ENCODE measurements at regions not wholly inside any gene's neighbourhood (a gene's known extent, or its start where the extent isn't known, plus 50 kb on each side); places are given as distances from the start of the nearest gene placed in this dataset.

DNA sequence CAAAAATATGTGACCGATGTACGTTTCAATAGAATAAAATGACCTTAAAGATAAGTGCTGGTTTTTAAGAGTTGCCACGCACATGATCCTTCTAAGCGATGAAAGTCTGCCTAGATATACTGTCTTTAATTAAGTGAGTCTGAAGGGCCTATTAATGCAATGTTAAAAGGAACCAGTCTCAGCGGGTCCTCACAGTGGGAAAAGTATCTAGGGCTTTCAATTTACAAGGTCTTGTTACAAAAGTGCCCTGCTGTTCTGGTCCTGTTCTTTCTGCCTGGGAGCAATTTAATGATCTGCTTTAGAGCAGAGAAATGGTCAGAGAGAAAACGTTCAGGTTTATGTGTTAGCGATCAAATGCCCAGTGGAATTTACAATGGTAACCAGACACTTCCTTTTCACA is 864.0 kb downstream of the KCNJ2 start:
- ChIA-PET CTCF (no interaction called here), POLR2A (ENCODE audit: unreplicated experiment) (no interaction called here)
- Histone ChIP-seq H2BK15ac (ENCODE audit: low read depth, low read length) (no peak overlapping the region), H3K27me3 (ENCODE audit: control insufficient read depth, insufficient read depth, low read length) (no peaks in the 10 kb centered on the region), H4K8ac (ENCODE audit: low read depth in 2 of 2, low read length in 2 of 2) (no peak overlapping the region), H4K5ac (ENCODE audit: low read depth, low read length) (no peak overlapping the region), H3K4ac (ENCODE audit: low read depth, low read length) (no peak overlapping the region), H2BK20ac (ENCODE audit: low read depth, low read length) (no peak overlapping the region), H3K27ac (ENCODE audit: insufficient read depth, low read length) (no peak overlapping the region), H3K9me3 (ENCODE audit: control insufficient read depth, insufficient read depth, low read length) (no peaks in the 10 kb centered on the region), H3K14ac (replicated peaks; ENCODE audit: low read depth, low read length) (no peak overlapping the region), H2BK120ac (ENCODE audit: low read depth, low read length) (no peak overlapping the region), H3K79me1 (ENCODE audit: low read depth in 1 of 2, low read length in 2 of 2) (no peaks in the 10 kb centered on the region), H3K36me3 (ENCODE audit: control insufficient read depth, insufficient read depth, low read length) (no peaks in the 10 kb centered on the region), H2BK5ac (ENCODE audit: low read depth, low read length, poor library complexity, severe bottlenecking) (no peak overlapping the region), H4K91ac (ENCODE audit: insufficient read depth, low read depth, low read length) (no peak overlapping the region), H3K18ac (ENCODE audit: low read depth, low read length) (no peak overlapping the region), H3K4me2 (ENCODE audit: low read depth, low read length) (no peak overlapping the region), H4K20me1 (ENCODE audit: insufficient read depth, low read length) (no peaks in the 10 kb centered on the region), H3K4me1 (ENCODE audit: control insufficient read depth, insufficient read depth, low read length) (no peaks in the 10 kb centered on the region), H3K9me1 (ENCODE audit: insufficient read depth, low read length) (no peaks in the 10 kb centered on the region), H3K4me3 (ENCODE audit: insufficient read depth, low read depth, low read length) (no peak overlapping the region), H3K23ac (ENCODE audit: low read depth, low read length) (no peak overlapping the region), H2AFZ (replicated peaks; ENCODE audit: low read length, poor library complexity) (no peak overlapping the region), H2AK9ac (replicated peaks; ENCODE audit: low read depth, low read length, poor library complexity) (no peak overlapping the region), H3K9ac (ENCODE audit: low read depth, low read length) (no peak overlapping the region), H2AK5ac (ENCODE audit: low read depth, low read length) (no peak overlapping the region), H3K56ac (ENCODE audit: extremely low read depth, insufficient read depth, low read length) (no peak overlapping the region)
- no peak for ATAC-seq (ENCODE audit: low read depth)
- no peak for TF ChIP-seq MAFK (IDR thresholded peaks at IDR 0.05; ENCODE audit: low read depth, low read length)
- TF ChIP-seq, protein P1, sequence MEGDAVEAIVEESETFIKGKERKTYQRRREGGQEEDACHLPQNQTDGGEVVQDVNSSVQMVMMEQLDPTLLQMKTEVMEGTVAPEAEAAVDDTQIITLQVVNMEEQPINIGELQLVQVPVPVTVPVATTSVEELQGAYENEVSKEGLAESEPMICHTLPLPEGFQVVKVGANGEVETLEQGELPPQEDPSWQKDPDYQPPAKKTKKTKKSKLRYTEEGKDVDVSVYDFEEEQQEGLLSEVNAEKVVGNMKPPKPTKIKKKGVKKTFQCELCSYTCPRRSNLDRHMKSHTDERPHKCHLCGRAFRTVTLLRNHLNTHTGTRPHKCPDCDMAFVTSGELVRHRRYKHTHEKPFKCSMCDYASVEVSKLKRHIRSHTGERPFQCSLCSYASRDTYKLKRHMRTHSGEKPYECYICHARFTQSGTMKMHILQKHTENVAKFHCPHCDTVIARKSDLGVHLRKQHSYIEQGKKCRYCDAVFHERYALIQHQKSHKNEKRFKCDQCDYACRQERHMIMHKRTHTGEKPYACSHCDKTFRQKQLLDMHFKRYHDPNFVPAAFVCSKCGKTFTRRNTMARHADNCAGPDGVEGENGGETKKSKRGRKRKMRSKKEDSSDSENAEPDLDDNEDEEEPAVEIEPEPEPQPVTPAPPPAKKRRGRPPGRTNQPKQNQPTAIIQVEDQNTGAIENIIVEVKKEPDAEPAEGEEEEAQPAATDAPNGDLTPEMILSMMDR (conservative IDR thresholded peaks at IDR 0.05; ENCODE audit: low read depth, low read length), result no peak
- no peak for TF ChIP-seq RAD21 (IDR thresholded peaks at IDR 0.05; ENCODE audit: low read length)
- TF ChIP-seq RFX5 (IDR thresholded peaks at IDR 0.05; ENCODE audit: low read depth, low read length), result no peak
- TF ChIP-seq RCOR1 (IDR thresholded peaks at IDR 0.05; ENCODE audit: insufficient replicate concordance, low read length), result no peak
- no peak for TF ChIP-seq SMC3 (IDR thresholded peaks at IDR 0.05; ENCODE audit: low read depth, low read length)
- no peak for TF ChIP-seq CHD1 (IDR thresholded peaks at IDR 0.05; ENCODE audit: low read depth, low read length)
- no peak for TF ChIP-seq MAZ (IDR thresholded peaks at IDR 0.05; ENCODE audit: borderline replicate concordance, low read depth, low read length)
- TF ChIP-seq FOS (IDR thresholded peaks at IDR 0.05; ENCODE audit: low read depth, low read length), result no peak
- TF ChIP-seq NFE2L2 (IDR thresholded peaks at IDR 0.05; ENCODE audit: low read depth, low read length), result no peak
- no peak for TF ChIP-seq MXI1 (IDR thresholded peaks at IDR 0.05; ENCODE audit: borderline replicate concordance, low read depth, low read length)
- no peak for TF ChIP-seq USF2 (IDR thresholded peaks at IDR 0.05; ENCODE audit: low read depth, low read length)
- no peak for TF ChIP-seq BHLHE40 (IDR thresholded peaks at IDR 0.05; ENCODE audit: low read depth, low read length)
- no peak for TF ChIP-seq CEBPB (IDR thresholded peaks at IDR 0.05; ENCODE audit: low read depth, low read length)
- TF ChIP-seq POLR2A (IDR thresholded peaks at IDR 0.05; ENCODE audit: low read depth, low read length), result no peak
- TF ChIP-seq ELK1 (IDR thresholded peaks at IDR 0.05; ENCODE audit: borderline replicate concordance, low read depth, low read length), result no peak
- dilution Hi-C loops (cut with HindIII; ENCODE audit: low sequenced_read_pairs, unreplicated experiment), result no loop called here
- in situ Hi-C loops (cut with MboI; ENCODE audit: low sequenced_read_pairs), result no loop called here
- 17% methylated on average over 1 of the region's 7 CpGs; no CpG with 5 or more reads in 1 of the 2 experiments for WGBS, 2 experiments (ENCODE audit: extremely low coverage in 2 of 2, insufficient read length in 1 of 2)
- intact Hi-C loops (cut with micrococcal nuclease), result no loop called here
- no TSS peak for BruUV-seq (replicated peaks)
- DNase-seq, result no peak

Measured in IMR-90 (cell line).